ENCODE measurements at regions not wholly inside any gene's neighbourhood (a gene's known extent, or its start where the extent isn't known, plus 50 kb on each side); places are given as distances from the start of the nearest gene placed in this dataset.
"Not testable (repeated sequence)": the region's sequence is repeated elsewhere in the genome, so short reads cannot be mapped to it uniquely, and the experiment has no call there.

DNA sequence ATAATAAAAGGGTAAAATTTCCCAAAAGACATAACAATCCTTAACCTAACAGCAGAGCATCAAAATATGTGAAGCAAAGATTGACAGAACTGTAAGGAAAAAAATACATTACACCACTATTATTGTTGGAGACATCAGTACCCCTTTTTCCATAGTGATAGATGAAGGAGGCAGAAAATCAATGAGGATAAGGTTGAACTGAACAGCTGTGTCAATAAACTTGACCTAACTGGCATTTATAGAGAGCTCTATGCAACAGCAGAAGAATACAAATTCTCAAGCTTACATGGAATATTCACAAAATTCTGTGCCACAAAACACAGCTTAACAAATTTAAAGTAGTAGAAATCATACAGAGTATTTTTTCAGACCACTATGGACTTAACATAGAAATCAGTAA, 195.0 kb upstream of the ELAC2 start:
- no peak for DNase-seq (ENCODE audit: low spot score)

DNA sequence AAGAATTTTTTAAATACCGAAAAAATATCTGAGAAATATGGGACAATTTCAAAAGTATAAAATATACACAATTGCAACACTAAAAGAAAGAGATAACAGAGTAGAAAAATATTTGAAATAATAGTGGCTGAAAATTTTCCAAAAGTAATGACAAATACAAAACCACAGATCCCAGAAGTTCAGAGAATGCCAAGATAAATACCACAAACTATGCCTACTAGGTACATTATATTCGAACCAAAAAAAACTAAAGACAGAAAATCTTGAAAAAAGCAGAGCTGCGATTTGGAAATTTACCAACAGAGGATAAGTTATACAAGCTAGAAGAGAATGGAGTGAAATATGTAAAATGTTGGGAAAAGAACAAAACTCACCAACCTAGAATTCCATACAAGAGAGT, 191.3 kb upstream of the ELAC2 start:
- DNase-seq (ENCODE audit: low spot score) = peak; percentile 18

DNA sequence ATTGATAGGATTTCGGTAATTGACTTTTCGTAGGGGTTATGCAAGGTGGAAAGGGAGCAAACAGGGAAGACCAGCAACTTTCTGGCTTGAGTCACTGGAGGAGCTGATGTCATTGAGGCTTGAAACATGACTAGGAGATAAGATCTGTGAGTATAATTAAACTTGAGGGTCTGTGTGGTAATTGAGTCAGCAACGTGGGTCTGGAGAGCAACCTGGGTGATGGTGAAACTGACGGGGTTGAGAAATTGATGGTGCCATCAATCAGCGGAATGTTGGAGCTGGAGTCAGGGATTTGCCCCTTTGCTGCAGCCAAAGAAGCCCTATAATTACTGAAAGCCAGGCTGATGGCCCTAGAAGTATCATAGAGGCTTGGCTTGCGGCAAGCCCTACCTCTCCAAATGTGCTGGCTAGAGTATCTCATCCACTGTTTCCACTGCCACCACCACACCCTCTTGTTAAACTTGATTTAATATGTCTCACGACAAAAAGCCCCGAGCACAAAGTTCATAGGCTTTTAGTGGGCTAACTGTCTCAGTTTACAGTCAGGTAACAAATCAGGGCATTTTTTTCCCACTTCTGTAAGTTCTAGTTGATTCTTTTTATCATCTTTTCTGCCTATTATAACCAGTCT, 186.9 kb upstream of the ELAC2 start:
- peak; percentile 30 for DNase-seq (ENCODE audit: low spot score)

DNA sequence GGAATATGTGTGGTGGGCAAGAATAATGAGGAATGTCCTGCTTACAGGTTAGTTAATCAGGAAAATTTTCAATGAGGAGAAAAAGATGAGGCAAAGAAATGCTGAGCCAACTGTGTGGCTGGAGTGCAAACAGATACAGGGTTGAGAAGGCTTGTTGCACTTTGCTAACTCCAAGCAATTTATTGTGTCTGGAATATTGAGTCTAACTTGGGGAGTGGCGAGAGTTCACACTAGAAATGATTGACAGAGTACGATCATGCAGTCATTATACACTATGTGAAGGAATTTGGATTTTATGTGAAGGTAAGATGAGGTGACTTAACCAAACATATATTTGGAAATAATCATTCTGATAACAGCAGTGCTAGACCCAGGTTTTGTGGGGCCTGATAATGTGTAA, 185.0 kb upstream of the ELAC2 start:
- no peak for DNase-seq (ENCODE audit: low spot score)

DNA sequence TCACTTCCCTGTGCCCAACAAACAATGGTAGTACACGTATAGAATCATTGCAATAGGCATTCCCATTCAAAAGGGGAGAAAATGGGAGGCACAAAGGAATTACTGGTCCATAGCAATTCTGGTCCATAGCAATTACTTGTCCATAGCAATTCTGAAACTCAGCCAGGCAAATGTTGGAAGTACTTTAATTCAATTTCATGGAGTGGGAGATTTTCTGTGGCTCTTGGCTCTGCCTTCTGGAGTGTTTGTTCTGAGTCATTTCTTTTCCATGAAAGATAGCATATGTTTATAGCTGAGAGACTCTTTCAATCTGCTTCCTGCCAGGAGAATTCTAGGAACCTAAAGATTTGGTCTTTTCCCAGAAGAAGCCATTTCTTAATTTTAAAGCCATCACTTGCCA, 182.8 kb upstream of the ELAC2 start:
- DNase-seq (ENCODE audit: low spot score) = no peak

GRCh38 chr17:13199425-13199824, 181.6 kb upstream of the ELAC2 start:
- no peak for DNase-seq (ENCODE audit: low spot score)

- DNase-seq (ENCODE audit: low spot score) = no peak
These were observed 179.8 kb upstream of the ELAC2 start for GRCh38 chr17:13197586-13197985.

- no peak for DNase-seq (ENCODE audit: low spot score)
These were observed 177.1 kb upstream of the ELAC2 start for GRCh38 chr17:13194887-13195286.

- DNase-seq (ENCODE audit: low spot score) = no peak
These were observed 165.0 kb upstream of the ELAC2 start for GRCh38 chr17:13182854-13183253.

DNA sequence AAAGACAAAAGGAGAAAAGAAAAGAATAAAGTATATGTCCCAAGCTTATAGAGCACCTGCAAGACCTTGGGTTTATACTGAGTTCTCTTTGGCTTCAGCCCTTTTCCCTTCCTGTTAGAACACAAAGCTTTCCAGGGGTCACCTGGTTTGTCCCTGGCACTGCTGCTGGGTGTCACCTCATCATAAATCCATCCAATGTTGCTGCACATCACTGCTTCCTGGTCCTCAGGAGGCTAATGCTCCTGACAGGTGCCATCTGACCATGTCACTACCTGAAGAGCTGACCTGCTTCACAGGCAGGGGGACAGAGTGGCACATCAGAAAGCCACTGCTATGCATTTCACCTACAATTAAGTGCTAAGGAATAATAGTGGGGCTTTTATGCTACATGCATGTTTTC, 164.6 kb upstream of the ELAC2 start:
- no peak for DNase-seq (ENCODE audit: low spot score)

- DNase-seq (ENCODE audit: low spot score) = no peak
These were observed 163.9 kb upstream of the ELAC2 start for GRCh38 chr17:13181683-13182082.

DNA sequence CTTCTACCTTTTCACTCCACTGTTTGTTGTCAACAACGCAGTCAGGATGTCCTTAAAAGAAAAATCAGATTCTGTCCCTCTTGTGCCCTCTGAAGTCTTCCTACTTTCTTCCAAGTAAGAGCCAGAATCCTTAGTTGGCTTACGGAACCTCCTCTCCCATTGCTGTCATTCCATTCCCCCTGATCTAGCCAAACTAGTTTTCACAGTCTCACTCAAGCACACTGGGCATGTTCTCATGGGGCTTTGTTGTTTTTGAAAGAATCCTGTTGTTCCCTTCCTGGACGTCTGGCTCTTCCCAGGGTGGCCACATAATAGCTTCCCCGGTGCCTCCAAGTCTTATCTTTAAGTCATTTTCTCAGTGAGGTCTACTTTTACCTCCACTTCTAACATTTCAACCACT, 158.6 kb upstream of the ELAC2 start:
- DNase-seq (ENCODE audit: low spot score) = no peak

DNA sequence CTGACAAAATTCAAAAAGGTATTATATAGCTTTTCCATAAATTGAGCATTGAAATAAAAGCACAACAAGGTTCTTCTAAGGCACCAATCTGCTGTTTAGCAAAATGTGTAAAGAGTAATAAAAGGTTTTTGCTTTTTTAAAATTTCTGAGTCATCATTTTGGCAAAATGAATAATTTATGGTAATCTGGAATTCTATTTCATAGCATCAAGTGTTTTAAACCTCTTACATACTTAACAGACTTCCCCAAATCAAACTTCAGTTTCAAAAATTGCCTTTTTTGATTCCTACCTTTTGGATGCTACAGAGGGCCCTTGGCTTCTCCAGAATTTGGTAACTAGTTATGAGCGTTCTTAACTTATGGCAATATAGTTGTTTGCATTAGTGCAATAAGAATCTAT, 154.0 kb upstream of the ELAC2 start:
- DNase-seq (ENCODE audit: low spot score) = no peak

GRCh38 chr17:13162361-13162760, 144.5 kb upstream of the ELAC2 start:
- DNase-seq (ENCODE audit: low spot score) = no peak

- no peak for DNase-seq (ENCODE audit: low spot score)
These were observed 143.0 kb upstream of the ELAC2 start for GRCh38 chr17:13160790-13161189.

GRCh38 chr17:13160296-13160695, 142.5 kb upstream of the ELAC2 start:
- no peak for DNase-seq (ENCODE audit: low spot score)

- DNase-seq (ENCODE audit: low spot score) = no peak
These were observed 140.8 kb upstream of the ELAC2 start for GRCh38 chr17:13158494-13159240.

DNA sequence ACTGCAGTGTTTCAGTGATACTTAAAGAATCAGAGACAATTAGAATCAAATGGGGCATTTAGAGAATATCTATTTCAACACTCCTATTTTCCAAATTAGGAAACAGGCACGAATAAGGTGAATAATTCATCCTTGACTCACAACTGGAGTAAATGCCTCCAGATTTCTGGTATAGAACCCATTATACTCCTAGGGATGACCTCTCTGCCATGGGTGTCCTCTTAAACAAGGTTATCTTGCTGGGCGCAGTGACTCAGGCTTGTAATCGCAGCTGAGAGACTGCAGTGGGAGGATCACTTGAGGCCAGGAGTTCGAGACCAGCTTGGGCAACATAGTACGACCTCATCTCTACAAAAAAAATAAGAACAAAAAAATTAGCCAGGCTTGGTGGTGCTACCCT, 139.8 kb upstream of the ELAC2 start:
- no peak for DNase-seq (ENCODE audit: low spot score)

DNA sequence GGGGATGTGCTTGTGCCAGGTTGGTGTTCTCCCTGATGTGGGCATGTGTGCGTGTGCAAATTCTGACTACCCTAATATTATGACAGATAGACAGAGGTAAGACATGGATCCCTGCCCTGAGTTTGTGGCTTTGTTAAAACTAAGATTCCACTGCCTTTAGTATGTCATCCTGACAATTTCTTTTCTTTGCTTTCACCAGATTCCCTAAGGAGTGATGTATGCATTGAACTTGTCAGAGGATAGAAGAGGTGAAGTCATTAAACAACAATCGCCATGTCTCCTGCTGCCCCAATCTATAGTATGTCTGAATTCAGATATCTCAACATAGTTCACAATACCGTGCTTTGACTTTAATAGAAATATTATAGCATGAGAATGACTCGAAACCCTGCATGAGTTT, 137.1 kb upstream of the ELAC2 start:
- no peak for DNase-seq (ENCODE audit: low spot score)

DNA sequence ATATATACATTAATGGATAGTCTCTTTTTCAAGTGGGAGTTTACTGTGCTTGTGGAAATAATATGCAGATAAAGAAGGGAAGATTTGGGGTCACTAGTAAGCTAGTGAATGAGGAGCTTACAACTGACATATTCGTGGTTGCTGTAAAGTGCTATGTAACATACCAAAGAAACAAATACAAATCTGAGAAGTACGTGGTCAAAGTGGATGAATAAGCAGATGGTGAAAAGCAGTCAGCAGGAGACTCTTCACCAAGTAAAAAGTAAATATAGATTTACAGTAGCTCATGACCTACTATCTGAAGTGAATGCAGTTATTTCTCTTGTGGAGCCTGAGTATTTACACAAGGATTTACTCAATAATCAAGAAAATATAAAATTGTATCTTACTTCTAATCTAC, 136.6 kb upstream of the ELAC2 start:
- DNase-seq (ENCODE audit: low spot score) = no peak

DNA sequence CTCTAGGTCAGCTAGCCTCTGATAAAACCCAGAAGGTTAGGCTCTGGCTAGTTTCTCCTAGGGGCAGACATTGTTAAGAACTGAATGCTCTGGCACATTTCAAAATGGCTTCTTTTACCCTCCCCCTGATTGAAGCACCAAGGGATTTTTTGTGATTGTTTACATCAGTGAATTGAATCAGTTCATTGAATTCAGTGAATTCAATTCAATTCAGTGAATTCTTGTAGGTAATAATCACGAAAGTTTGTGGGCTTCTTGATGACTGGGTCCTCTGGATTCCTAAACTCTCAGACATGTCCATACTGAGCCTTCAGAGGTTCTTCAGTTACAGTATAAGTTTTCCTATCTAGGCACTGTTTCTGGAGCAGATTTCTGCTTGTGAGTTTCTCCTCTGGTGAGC, 135.2 kb upstream of the ELAC2 start:
- DNase-seq (ENCODE audit: low spot score) = no peak

DNA sequence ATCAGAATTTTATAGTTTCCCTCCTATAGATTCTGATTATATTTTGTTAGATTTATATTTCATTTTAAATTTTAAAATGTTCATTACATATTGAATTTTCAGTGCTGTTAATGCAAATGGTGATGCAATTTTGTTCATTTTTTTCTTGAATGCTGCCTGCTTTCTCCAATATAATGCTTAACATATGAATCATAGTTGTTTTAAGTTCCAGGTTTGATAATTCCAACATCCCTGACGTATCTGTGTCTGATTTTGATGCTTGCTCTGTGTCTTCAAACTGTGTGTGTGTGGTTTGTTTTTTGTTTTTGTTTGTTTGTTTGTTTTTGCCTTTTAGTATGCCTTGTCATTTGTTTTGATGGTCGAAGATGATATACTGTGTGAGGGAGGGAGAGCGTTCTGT, 134.7 kb upstream of the ELAC2 start:
- DNase-seq (ENCODE audit: low spot score) = no peak

DNA sequence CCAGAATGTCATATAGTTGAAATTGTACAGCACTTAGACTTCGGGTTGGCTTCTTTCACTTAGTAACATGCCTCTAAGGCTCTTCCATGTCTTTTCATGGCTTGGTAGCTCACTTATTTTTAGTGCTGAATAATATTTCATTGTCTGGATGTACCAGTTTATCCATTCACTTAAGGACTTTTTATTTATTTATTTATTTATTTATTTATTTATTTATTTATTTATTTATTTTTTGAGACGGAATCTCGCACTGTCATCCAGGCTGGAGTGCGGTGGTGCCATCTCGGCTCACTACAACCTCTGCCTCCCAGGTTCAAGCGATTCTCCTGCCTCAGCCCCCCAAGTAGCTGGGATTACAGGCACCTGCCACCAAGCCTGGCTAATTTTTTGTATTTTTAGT, 132.9 kb upstream of the ELAC2 start:
- DNase-seq (ENCODE audit: low spot score) = not testable (repeated sequence)

DNA sequence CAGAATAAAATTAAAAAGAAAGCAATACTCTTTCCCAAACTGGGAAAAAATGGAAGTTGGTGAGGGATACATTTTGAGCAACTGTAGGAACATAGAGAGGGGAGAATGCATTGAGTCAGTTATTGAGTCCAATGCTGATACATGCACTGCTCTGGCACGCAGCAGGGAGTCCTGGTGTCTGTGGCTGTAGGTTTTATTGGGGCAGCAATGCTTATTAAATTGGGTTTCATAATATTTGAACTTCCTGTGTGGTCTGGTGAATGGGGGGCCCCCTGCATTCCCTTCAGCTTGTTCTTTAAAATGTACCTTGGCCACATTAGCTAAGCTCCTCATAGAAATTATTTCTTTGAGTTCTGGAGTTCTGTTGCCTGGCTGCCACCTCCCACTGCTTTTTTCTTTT, 125.2 kb upstream of the ELAC2 start:
- no peak for DNase-seq (ENCODE audit: low spot score)

Data from A172 (cell line).